SK-N-SH (cell line): ENCODE measurements at regions not wholly inside any gene's neighbourhood (a gene's known extent, or its start where the extent isn't known, plus 50 kb on each side); places are given as distances from the start of the nearest gene placed in this dataset.

Experiments
- CTCF ChIA-PET: fragments of 300-600, 350-600 bp; formaldehyde crosslinking; extraction: SDS; loops from one replicate; lab custom pipeline; 2021; lab: Yijun Ruan, JAX
- POLR2A ChIA-PET: fragments of 350-600 bp; sonication (Branson Sonifier 250); formaldehyde crosslinking; extraction: SDS; loops from one replicate; lab custom pipeline; 2020; ENCODE audit warnings: antibody characterized with exemption, inconsistent platforms; lab: Yijun Ruan, JAX
- DNase-seq: peaks from one replicate; pipeline ENCODE4 v3.0.0; 2012
- H2AFZ ChIP-seq: fragments of 200-600 bp; sonication (generic); 2 replicates; pipeline ENCODE4 v1.8.1; 2016; ENCODE audit warnings: antibody characterized with exemption, mild to moderate bottlenecking, low read depth
- H3F3A ChIP-seq: fragments of 200-600 bp; sonication (generic); replicated peaks from 2 replicates; pipeline ENCODE3; 2016; ENCODE audit warnings: antibody characterized with exemption, mild to moderate bottlenecking; ENCODE audit not compliant: insufficient read depth
- H3K27ac ChIP-seq, 2 experiments: fragments of 200-500 bp in 1 of 2; fragments of 200-600 bp in 1 of 2; sonication (Bioruptor generic) in 1 of 2; sonication (generic), shearing (Covaris generic) in 1 of 2; 2 replicates each; pipeline versions ENCODE4 v1.5.1 to v1.6.1; 2014 to 2016; ENCODE audit warnings: low read depth in 2 of 2, inconsistent platforms in 1 of 2, low read length in 1 of 2, mild to moderate bottlenecking in 1 of 2, mixed read lengths in 1 of 2
- H3K27me3 ChIP-seq: fragments of 200-600 bp; sonication (generic), shearing (Covaris generic); 2 replicates; pipeline ENCODE4 v1.6.1; 2016; ENCODE audit warnings: mixed run types; ENCODE audit not compliant: insufficient read depth
- H3K36me3 ChIP-seq, 2 experiments: fragments of 200-500 bp in 1 of 2; fragments of 200-600 bp in 1 of 2; sonication (Bioruptor generic) in 1 of 2; sonication (generic) in 1 of 2; replicated peaks in 1 of 2; 2 replicates each; pipeline versions ENCODE3 to v1.5.1; 2014 to 2016; ENCODE audit warnings: low read length in 1 of 2, mild to moderate bottlenecking in 1 of 2; ENCODE audit not compliant: insufficient read depth in 2 of 2, control insufficient read depth in 1 of 2
- H3K4me1 ChIP-seq, 2 experiments: fragments of 200-500 bp in 1 of 2; fragments of 200-600 bp in 1 of 2; sonication (Bioruptor generic) in 1 of 2; sonication (generic), shearing (Covaris generic) in 1 of 2; 2 replicates each; pipeline versions ENCODE4 v1.5.1 to v1.6.1; 2014 to 2016; ENCODE audit warnings: low read depth in 1 of 2, low read length in 1 of 2, mixed run types in 1 of 2; ENCODE audit not compliant: insufficient read depth in 2 of 2, control insufficient read depth in 1 of 2
- H3K4me2 ChIP-seq: fragments of 200-600 bp; sonication (generic), shearing (Covaris generic); 2 replicates; pipeline ENCODE4 v1.6.1; 2017; ENCODE audit warnings: mixed run types
- H3K4me3 ChIP-seq, 2 experiments: fragments of 200-500 bp in 1 of 2; fragments of 200-600 bp in 1 of 2; sonication (Bioruptor generic) in 1 of 2; sonication (generic), shearing (Covaris generic) in 1 of 2; 2 replicates each; pipeline versions ENCODE4 v1.5.1 to v1.8.1; 2014 to 2016; ENCODE audit warnings: low read depth in 2 of 2, inconsistent platforms in 1 of 2, low read length in 1 of 2, mild to moderate bottlenecking in 1 of 2, mixed read lengths in 1 of 2, moderate library complexity in 1 of 2
- H3K79me2 ChIP-seq: fragments of 200-600 bp; sonication (generic); 2 replicates; pipeline ENCODE4 v1.8.1; 2017; ENCODE audit warnings: mild to moderate bottlenecking; ENCODE audit not compliant: insufficient read depth
- H3K9ac ChIP-seq: fragments of 200-600 bp; sonication (generic); 2 replicates; pipeline ENCODE4 v1.6.1; 2017; ENCODE audit warnings: mixed run types
- H3K9me2 ChIP-seq: fragments of 200-600 bp; sonication (generic); 2 replicates; pipeline ENCODE4 v1.6.1; 2017; ENCODE audit warnings: mixed run types
- H3K9me3 ChIP-seq: fragments of 200-600 bp; sonication (generic); 2 replicates; pipeline ENCODE4 v1.6.1; 2017; ENCODE audit warnings: mixed run types, mild to moderate bottlenecking, moderate library complexity
- H4K20me1 ChIP-seq: fragments of 200-600 bp; sonication (generic); 2 replicates; pipeline ENCODE4 v1.6.1; 2017; ENCODE audit warnings: mild to moderate bottlenecking, mixed run types; ENCODE audit not compliant: insufficient read depth
- ELF1 ChIP-seq: IDR thresholded peaks from 2 replicates; pipeline ENCODE4 v1.4.0; 2012
- EP300 ChIP-seq, 2 experiments: IDR thresholded peaks; 2 replicates each; pipeline versions ENCODE4 v1.4.0 to v1.6.1; 2012; ENCODE audit warnings: borderline replicate concordance in 1 of 2, low read depth in 1 of 2, low read length in 1 of 2
- EZH2phosphoT487 ChIP-seq: fragments of 200-600 bp; sonication (generic); IDR thresholded peaks from 2 replicates; pipeline ENCODE4 v1.6.1; 2017; ENCODE audit warnings: low read depth, mixed run types, mild to moderate bottlenecking, antibody characterized with exemption, moderate library complexity, borderline replicate concordance
- FOSL2 ChIP-seq: IDR thresholded peaks from 2 replicates; pipeline ENCODE4 v1.4.0; 2012; ENCODE audit warnings: low read depth, mild to moderate bottlenecking, moderate library complexity, borderline replicate concordance
- FOXJ3 ChIP-seq: sonication (generic); formaldehyde crosslinking; IDR thresholded peaks from 2 replicates; pipeline ENCODE4 v1.5.1; 2020; ENCODE audit warnings: mild to moderate bottlenecking, missing genetic modification reagents
- FOXM1 ChIP-seq: IDR thresholded peaks from 2 replicates; pipeline ENCODE4 v1.4.0; 2012; ENCODE audit warnings: low read depth, mild to moderate bottlenecking
- JUND ChIP-seq: IDR thresholded peaks from 2 replicates; pipeline ENCODE4 v1.4.0; 2012
- MEF2A ChIP-seq: IDR thresholded peaks from 2 replicates; pipeline ENCODE4 v1.4.0; 2012; ENCODE audit warnings: low read depth, borderline replicate concordance
- RAD21 ChIP-seq: IDR thresholded peaks from 2 replicates; pipeline ENCODE4 v1.6.1; 2012; ENCODE audit warnings: mild to moderate bottlenecking, low read length
- RCOR1 ChIP-seq: fragments of 150-350 bp; IDR thresholded peaks from 2 replicates; pipeline ENCODE4 v1.6.1; 2017; ENCODE audit warnings: antibody characterized with exemption, low read length
- RFX5 ChIP-seq: IDR thresholded peaks from 2 replicates; pipeline ENCODE4 v1.6.1; 2012; ENCODE audit warnings: mild to moderate bottlenecking, improper control_type of control experiment, low read length
- TEAD4 ChIP-seq: IDR thresholded peaks from 2 replicates; pipeline ENCODE4 v1.4.0; 2012; ENCODE audit warnings: mild to moderate bottlenecking, borderline replicate concordance; ENCODE audit not compliant: insufficient read depth
- WGBS: methylation state at CpG from one replicate; pipeline ENCODE4 v1.1.6; 2017; ENCODE audit warnings: low lambda C conversion rate; 5-methylcytosine and 5-hydroxymethylcytosine counted together
- TF ChIP-seq, protein P1 (sequence below): fragments of 150-350 bp; IDR thresholded peaks from 2 replicates; pipeline ENCODE4 v1.6.1; 2017; ENCODE audit warnings: antibody characterized with exemption, low read length, low read depth, borderline replicate concordance
- TF ChIP-seq, protein P2 (sequence below): IDR thresholded peaks from 2 replicates; pipeline ENCODE4 v1.6.1; 2012; ENCODE audit warnings: mild to moderate bottlenecking, low read depth, low read length, moderate library complexity
- TF ChIP-seq, protein P3 (sequence below): IDR thresholded peaks from 2 replicates; pipeline ENCODE4 v1.4.0; 2012; ENCODE audit warnings: low read depth
- TF ChIP-seq, protein P4 (sequence below): fragments of 200-600 bp; sonication (generic); IDR thresholded peaks from 2 replicates; pipeline ENCODE4 v1.6.1; 2017; ENCODE audit warnings: antibody characterized with exemption, mild to moderate bottlenecking, moderate library complexity

DNA sequence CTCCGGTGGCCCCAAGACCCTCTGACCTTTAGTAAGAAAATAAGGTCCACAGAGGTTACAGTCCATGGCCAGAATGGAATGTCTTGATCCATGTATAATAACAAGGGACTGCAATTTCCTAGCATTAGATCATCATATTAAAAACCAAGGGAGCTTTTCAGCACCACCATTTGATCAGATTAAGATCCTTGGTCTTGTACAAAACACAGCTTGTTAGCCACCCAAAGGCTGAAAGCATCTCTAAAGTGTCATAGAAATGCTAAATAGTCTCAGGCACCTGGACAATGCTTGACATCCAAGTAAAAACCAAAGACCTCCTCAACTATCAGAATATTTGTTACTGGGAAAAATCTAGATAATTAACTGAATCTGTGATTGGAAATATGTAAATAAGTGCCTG lies 50.3 kb upstream of the VPS13A start:
- H3K27ac ChIP-seq = no peak overlapping the region
- no peak overlapping the region for H3K9ac ChIP-seq
- H4K20me1 ChIP-seq = no peaks in the 10 kb centered on the region
- H3K36me3 ChIP-seq = no peaks in the 10 kb centered on the region
- peaks cover 4% of the 10 kb centered on the region; the same call in 1 of the 2 replicates for H3K27me3 ChIP-seq
- ChIA-PET POLR2A (no interaction called here), CTCF (interaction anchor here (3.9 kb wide), 1 partner anchor 24 kb away, joined by 12 read pairs; no protein-coding TSS in a partner anchor)
- 5% methylated on average over 1 of the region's 1 CpG for WGBS
- TF ChIP-seq ELF1 (no peak), MEF2A (no peak), RFX5 (no peak), RAD21 (no peak), FOXM1 (no peak), FOSL2 (no peak), TEAD4 (no peak), RCOR1 (no peak), FOXJ3 (no peak), EZH2phosphoT487 (no peak), EP300 (IDR thresholded peaks at IDR 0.05; ENCODE audit: borderline replicate concordance in 1 of 2, low read depth in 1 of 2, low read length in 1 of 2) (no peak), JUND (no peak)
- TF ChIP-seq, protein P1, sequence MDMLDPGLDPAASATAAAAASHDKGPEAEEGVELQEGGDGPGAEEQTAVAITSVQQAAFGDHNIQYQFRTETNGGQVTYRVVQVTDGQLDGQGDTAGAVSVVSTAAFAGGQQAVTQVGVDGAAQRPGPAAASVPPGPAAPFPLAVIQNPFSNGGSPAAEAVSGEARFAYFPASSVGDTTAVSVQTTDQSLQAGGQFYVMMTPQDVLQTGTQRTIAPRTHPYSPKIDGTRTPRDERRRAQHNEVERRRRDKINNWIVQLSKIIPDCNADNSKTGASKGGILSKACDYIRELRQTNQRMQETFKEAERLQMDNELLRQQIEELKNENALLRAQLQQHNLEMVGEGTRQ = no peak
- TF ChIP-seq, protein P2, sequence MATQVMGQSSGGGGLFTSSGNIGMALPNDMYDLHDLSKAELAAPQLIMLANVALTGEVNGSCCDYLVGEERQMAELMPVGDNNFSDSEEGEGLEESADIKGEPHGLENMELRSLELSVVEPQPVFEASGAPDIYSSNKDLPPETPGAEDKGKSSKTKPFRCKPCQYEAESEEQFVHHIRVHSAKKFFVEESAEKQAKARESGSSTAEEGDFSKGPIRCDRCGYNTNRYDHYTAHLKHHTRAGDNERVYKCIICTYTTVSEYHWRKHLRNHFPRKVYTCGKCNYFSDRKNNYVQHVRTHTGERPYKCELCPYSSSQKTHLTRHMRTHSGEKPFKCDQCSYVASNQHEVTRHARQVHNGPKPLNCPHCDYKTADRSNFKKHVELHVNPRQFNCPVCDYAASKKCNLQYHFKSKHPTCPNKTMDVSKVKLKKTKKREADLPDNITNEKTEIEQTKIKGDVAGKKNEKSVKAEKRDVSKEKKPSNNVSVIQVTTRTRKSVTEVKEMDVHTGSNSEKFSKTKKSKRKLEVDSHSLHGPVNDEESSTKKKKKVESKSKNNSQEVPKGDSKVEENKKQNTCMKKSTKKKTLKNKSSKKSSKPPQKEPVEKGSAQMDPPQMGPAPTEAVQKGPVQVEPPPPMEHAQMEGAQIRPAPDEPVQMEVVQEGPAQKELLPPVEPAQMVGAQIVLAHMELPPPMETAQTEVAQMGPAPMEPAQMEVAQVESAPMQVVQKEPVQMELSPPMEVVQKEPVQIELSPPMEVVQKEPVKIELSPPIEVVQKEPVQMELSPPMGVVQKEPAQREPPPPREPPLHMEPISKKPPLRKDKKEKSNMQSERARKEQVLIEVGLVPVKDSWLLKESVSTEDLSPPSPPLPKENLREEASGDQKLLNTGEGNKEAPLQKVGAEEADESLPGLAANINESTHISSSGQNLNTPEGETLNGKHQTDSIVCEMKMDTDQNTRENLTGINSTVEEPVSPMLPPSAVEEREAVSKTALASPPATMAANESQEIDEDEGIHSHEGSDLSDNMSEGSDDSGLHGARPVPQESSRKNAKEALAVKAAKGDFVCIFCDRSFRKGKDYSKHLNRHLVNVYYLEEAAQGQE = no peak
- TF ChIP-seq, protein P3, sequence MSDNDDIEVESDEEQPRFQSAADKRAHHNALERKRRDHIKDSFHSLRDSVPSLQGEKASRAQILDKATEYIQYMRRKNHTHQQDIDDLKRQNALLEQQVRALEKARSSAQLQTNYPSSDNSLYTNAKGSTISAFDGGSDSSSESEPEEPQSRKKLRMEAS = no peak
- TF ChIP-seq, protein P4, sequence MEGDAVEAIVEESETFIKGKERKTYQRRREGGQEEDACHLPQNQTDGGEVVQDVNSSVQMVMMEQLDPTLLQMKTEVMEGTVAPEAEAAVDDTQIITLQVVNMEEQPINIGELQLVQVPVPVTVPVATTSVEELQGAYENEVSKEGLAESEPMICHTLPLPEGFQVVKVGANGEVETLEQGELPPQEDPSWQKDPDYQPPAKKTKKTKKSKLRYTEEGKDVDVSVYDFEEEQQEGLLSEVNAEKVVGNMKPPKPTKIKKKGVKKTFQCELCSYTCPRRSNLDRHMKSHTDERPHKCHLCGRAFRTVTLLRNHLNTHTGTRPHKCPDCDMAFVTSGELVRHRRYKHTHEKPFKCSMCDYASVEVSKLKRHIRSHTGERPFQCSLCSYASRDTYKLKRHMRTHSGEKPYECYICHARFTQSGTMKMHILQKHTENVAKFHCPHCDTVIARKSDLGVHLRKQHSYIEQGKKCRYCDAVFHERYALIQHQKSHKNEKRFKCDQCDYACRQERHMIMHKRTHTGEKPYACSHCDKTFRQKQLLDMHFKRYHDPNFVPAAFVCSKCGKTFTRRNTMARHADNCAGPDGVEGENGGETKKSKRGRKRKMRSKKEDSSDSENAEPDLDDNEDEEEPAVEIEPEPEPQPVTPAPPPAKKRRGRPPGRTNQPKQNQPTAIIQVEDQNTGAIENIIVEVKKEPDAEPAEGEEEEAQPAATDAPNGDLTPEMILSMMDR = no peak
- no peaks in the 10 kb centered on the region for H3K79me2 ChIP-seq
- H3K4me3 ChIP-seq = no peak overlapping the region
- no peaks in the 10 kb centered on the region for H3K9me2 ChIP-seq
- no peak overlapping the region for H2AFZ ChIP-seq
- no peaks in the 10 kb centered on the region for H3K9me3 ChIP-seq
- no peaks in the 10 kb centered on the region for H3F3A ChIP-seq
- DNase-seq = no peak
- no peaks in the 10 kb centered on the region for H3K4me1 ChIP-seq
- H3K4me2 ChIP-seq = no peak overlapping the region
